HG03521 (cell line): ENCODE measurements at regions not wholly inside any gene's neighbourhood (a gene's known extent, or its start where the extent isn't known, plus 50 kb on each side); places are given as distances from the start of the nearest gene placed in this dataset.

Experiments used
- ATAC-seq: cut with Tn5 transposase; IDR thresholded peaks from one replicate; pipeline ENCODE4 v1.9.1; 2021; ENCODE audit warnings: mild to moderate bottlenecking, moderate library complexity; ENCODE audit not compliant: unreplicated experiment

DNA sequence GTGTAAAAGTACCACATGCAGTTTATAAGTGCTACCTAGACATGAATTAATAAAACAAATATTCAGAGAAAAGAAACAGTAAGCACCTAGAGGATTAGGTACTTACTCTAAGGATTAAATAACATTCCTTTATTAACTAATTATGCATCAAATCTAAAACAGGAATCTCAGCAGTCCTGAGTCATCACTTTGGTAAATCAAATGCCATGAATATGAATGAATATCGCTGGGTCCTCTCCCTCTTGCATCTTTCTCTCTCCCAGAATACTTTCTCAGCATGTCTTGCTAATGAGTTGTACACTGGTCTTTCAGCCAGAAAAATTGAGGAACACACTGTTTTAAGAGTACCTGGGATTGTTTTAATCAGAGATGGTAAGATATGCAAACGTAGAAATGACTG, 225.5 kb upstream of the NFE2L3 start:
- no peak for ATAC-seq

GRCh38 chr7:25926891-25927625, 224.9 kb upstream of the NFE2L3 start:
- ATAC-seq: no peak

GRCh38 chr7:25927626-25927978, 224.4 kb upstream of the NFE2L3 start:
- ATAC-seq: no peak

DNA sequence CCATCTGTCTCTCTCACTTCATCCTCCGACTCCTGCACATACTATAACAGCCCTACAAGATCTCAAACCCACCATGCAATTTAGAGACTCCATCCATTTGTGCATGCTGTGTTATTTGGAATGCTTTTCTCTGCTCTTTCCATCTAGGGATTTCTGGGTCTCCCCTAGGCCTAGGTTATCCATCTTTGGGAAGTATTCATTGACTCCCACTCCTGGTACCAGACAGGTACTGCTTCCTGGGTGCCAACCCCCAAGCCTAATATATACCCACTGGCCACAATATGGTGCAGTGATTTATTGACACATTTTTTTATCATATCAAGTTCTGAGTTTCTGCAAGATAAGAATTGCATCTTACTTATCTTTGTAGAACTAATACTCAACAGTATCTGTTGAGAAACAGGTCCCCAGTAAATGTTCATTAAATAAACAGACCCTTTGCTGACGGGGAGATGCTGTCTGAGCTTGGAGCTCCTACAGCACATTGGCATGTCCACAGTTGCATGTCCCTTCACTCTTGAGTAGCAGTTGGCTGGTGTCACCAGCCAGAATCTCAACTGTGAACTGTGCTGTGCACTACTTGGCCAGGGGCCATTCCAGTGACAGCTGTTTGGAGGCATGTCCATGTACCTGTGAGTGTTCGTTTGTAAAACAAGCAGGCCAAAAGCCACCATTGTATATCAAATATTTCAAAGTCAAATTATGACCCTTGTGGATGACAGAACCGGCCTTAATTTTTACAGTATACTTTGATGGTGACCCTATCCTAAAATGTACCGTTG, 223.3 kb upstream of the NFE2L3 start:
- no peak for ATAC-seq

GRCh38 chr7:25929448-25929847, 222.6 kb upstream of the NFE2L3 start:
- ATAC-seq: no peak

GRCh38 chr7:25930492-25931048, 221.4 kb upstream of the NFE2L3 start:
- no peak for ATAC-seq

GRCh38 chr7:25931156-25931555, 220.8 kb upstream of the NFE2L3 start:
- no peak for ATAC-seq

GRCh38 chr7:25933921-25934320, 218.1 kb upstream of the NFE2L3 start:
- ATAC-seq: no peak

GRCh38 chr7:25940086-25940906, 211.7 kb upstream of the NFE2L3 start:
- ATAC-seq: peak; percentile 17

DNA sequence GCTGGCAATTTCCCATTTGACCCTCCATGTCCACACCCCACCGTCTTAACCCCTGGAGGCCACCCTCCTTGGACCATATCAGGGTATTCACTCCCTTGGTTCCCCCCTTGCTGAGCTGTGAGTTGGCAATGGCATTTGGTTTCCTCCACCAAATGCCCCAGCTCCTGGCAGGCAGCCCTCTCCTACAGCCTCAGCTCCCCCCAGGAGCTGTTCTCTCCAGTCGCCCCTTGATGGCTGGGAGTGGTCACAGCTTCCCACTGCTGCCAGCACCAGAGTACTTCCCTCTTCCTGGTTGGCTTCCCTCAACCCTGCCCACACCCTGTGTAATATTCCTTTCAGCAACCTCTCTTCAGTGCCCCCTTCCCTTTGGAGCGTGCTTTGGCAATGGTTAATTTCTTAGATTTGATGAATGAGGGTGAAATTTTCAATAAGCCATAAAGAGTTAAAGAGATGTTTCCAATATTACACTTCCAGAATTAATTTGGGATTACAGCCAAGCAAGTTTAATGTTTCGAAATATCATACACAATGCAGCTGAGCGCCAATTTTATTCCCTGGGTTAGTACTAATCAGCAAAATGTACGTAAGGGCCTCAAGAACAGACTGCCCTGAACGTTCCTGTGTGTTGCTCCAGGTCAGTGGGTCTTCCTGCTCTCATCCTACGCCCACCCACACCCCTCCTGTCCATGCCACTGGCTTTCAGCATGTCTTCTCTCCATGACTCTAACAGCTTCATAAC, 207.1 kb upstream of the NFE2L3 start:
- ATAC-seq: no peak

DNA sequence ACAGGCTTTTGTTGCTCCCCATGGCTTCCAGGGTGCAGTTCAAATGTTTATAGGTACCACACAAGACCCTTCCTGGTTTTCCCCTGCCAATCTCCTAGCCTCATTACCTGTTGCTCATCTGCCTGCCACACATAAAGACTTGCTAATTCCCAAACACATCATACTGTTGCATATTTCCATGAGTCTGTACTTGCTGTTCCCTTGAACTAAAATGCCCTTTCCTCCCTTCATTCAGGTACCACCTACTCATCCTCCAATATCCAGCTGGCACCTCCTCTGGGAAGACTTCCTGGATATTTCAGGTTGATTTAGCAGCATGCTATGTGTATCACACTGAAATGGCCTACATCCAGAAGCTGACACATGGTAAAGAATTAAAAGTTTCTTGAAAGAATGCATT, 206.4 kb upstream of the NFE2L3 start:
- ATAC-seq: no peak

DNA sequence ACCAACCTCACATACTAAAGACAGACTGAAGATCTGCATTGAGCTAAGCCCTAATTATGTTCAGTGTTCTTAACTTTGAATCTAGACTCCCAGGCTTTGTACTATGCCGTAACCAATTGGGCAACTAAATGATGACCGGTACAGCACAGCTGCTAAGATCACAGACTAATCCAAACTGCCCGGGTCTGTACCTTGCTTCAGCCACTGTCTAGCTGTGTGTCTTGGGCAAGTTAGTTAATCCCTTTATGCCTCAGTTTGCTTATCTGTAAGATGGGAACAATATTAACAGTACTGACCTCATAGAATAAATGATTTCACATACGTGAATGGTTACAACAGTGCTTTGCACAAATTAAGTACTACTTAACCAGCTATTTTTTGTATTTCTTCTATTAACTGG, 205.8 kb upstream of the NFE2L3 start:
- ATAC-seq: no peak

DNA sequence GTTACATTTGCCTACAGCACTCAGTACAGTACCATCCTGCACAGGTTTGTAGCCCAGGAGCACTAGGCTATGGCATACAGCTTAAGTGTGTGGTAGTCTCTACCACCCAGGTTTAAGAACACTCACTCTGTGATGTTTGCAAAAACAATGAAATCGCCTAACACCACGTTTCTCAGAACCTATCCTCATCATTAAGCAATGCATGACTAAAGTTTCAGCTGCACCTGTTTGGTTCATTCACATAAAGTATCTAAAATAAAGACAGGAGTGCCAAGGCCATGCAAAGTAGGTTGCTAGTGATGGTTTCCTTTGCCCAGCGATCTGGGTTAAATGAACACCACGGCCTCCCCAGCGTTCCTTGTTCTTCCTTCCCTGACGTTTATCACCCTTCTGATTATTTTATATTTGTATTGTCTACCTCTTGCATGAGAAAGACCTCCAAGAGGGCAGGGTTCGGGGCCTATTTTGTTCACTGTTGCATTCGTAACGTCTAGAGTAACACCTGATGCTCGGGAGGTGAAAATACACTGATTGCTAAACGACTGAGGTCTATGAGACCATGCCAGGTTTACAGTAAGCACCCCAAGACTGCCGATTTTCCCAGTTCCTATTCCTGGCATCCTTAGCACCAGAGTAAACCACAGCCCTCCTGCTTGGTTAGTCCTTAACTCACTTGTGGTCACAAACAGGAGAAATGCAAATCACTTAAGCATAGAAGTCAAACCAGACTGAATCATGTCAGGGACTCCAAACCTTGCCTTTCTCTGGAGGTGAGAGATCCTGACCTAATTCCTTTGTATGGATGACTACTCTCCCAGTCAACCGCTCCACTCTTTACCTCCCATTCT, 204.1 kb upstream of the NFE2L3 start:
- ATAC-seq: no peak

DNA sequence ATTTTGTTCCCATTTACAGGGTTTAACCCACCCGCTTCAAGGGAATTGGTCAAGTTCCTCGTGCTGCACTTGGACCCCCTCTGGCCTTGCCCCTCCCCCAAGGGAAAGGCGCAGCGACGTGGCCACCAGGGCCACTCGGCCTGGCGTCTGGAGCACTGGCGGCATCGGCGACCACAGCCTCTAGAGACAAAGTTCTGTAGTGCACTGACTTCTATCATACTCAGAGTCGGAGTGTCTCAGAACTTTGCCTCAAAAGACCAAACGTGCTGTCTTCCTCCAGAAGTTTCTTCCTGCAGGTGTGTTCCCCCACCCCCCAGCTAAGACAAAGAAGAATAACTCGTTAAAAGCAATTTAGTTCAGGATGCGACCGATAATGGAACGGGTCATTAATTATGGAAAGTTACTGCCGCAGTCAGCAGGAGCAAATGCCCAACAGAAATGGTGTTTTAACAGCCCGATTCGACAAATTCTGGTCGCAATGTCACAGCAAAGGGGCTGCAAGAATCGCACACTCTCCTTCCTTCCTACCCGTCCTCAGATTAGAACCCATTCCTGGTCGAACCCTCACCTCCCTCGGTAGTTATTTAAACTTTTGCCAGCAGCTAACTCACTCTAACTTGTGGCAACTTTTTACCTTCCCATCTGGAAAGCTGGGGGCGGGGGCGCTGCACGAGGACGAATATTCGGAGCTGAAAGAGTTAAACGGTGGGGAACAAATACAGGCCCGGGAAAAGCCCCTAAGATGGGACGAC, 202.1 kb upstream of the NFE2L3 start:
- ATAC-seq: no peak

DNA sequence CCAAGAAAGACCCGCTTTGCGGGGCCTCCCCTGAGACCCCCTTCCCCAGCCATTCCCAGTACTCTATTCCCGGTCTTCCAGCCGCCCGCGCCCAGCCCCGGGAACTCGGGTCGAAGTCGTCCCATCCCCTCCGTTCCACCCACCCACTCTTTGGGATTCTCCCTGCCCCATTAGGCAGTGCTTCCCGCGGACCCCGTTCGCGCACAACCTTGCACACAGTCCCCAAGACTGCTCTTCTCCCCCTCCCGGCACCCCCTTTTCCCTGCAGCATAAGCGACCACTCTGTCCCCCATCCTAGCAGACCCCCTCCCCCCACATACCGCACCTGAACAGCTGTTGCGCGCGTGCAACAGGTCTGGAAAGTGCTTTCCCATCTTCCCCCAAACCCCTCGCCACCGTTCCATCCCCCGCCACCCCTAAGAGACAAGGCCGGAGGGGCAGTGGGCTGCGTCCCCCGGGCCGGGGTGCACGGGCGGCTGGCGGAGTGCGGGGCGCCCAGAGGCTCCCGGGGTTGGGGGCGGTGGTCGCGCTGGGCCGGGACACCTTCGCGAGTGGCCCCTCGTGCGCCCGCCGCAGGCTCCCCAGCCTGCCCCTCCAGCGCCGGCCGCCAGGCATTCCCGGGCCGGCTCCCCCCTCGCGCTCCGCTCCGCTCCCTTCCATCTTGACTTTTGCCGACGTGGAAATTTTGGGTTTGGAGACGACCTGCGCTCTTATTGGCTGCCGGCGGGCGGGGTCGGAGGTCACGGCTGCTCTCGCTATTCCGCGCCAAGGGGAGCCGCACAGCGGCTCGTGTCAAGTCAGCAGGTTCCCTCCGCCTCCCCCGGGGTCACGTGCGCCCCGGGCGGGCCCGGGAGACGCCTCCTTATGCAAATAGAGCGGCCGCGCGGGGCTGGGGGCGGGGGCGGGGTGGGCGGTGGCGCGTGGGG, 201.2 kb upstream of the NFE2L3 start:
- ATAC-seq: peak; percentile 86

GRCh38 chr7:25951414-25952260, 200.4 kb upstream of the NFE2L3 start:
- peak; percentile 51 for ATAC-seq
